SK-N-SH treated with all-trans-retinoic acid at 6 μM for 48 hours (cell line): ENCODE measurements at regions not wholly inside any gene's neighbourhood (a gene's known extent, or its start where the extent isn't known, plus 50 kb on each side); places are given as distances from the start of the nearest gene placed in this dataset.

Source experiments
- ARNTL ChIP-seq: fragments of 450-650 bp; formaldehyde crosslinking; IDR thresholded peaks from 2 replicates; pipeline ENCODE4 v1.5.0; 2020; ENCODE audit warnings: low read depth, mild to moderate bottlenecking, moderate library complexity, borderline replicate concordance
- BACH2 ChIP-seq: fragments of 250-450 bp; sonication (Bioruptor Pico); IDR thresholded peaks from 2 replicates; pipeline ENCODE4 v1.9.0; 2021; ENCODE audit warnings: mild to moderate bottlenecking, borderline replicate concordance
- CREB5 ChIP-seq: fragments of 250-450 bp; sonication (Bioruptor Pico); IDR thresholded peaks from 2 replicates; pipeline ENCODE4 v1.5.1; 2020; ENCODE audit warnings: low read depth, mild to moderate bottlenecking, moderate library complexity
- GLIS3 ChIP-seq: fragments of 250-450 bp; sonication (Bioruptor Pico); IDR thresholded peaks from 2 replicates; pipeline ENCODE4 v1.5.0; 2020; ENCODE audit warnings: mild to moderate bottlenecking, moderate library complexity
- OSR1 ChIP-seq: fragments of 250-450 bp; sonication (Bioruptor Pico); IDR thresholded peaks from 2 replicates; pipeline ENCODE4 v1.8.0; 2022; ENCODE audit warnings: moderate library complexity, mild to moderate bottlenecking, inconsistent platforms
- RARB ChIP-seq: fragments of 250-450 bp; sonication (Bioruptor Pico); IDR thresholded peaks from 2 replicates; pipeline ENCODE4 v1.8.0; 2021; ENCODE audit warnings: mild to moderate bottlenecking, moderate library complexity
- SNAI2 ChIP-seq: fragments of 250-450 bp; sonication (Bioruptor Pico); IDR thresholded peaks from 2 replicates; pipeline ENCODE4 v1.5.0; 2020; ENCODE audit warnings: mild to moderate bottlenecking, moderate library complexity
- TOX ChIP-seq: fragments of 250-450 bp; sonication (Bioruptor Pico); IDR thresholded peaks from 2 replicates; pipeline ENCODE4 v1.8.0; 2021; ENCODE audit warnings: mild to moderate bottlenecking, moderate library complexity, borderline replicate concordance
- TSHZ2 ChIP-seq: fragments of 250-450 bp; sonication (Bioruptor Pico); IDR thresholded peaks from 2 replicates; pipeline ENCODE4 v1.5.0; 2020; ENCODE audit warnings: mild to moderate bottlenecking, moderate library complexity
- ZFP3 ChIP-seq: fragments of 250-450 bp; sonication (Bioruptor Pico); IDR thresholded peaks from 2 replicates; pipeline ENCODE4 v1.5.0; 2020; ENCODE audit warnings: mild to moderate bottlenecking, moderate library complexity
- ZFP30 ChIP-seq: fragments of 450-650 bp; formaldehyde crosslinking; IDR thresholded peaks from 2 replicates; pipeline ENCODE4 v1.5.0; 2022; ENCODE audit warnings: mild to moderate bottlenecking, moderate library complexity
- ZNF70 ChIP-seq: fragments of 450-650 bp; formaldehyde crosslinking; IDR thresholded peaks from 2 replicates; pipeline ENCODE4 v1.5.0; 2020; ENCODE audit warnings: mild to moderate bottlenecking, moderate library complexity
- ZNF8 ChIP-seq: fragments of 450-650 bp; formaldehyde crosslinking; IDR thresholded peaks from 2 replicates; pipeline ENCODE4 v1.5.0; 2020; ENCODE audit warnings: mild to moderate bottlenecking, moderate library complexity
- TF ChIP-seq, protein P1 (sequence below): fragments of 250-450 bp; sonication (Bioruptor Pico); IDR thresholded peaks from 2 replicates; pipeline ENCODE4 v1.8.0; 2020; ENCODE audit warnings: mild to moderate bottlenecking, moderate library complexity, borderline replicate concordance

- no peak for TF ChIP-seq ARNTL (CRISPR knock-in tag)
- no peak for TF ChIP-seq ZNF8 (CRISPR knock-in tag)
- no peak for TF ChIP-seq CREB5 (CRISPR knock-in tag)
- TF ChIP-seq TSHZ2 (CRISPR knock-in tag) = no peak
- TF ChIP-seq GLIS3 = no peak
- no peak for TF ChIP-seq ZFP3 (CRISPR knock-in tag)
- no peak for TF ChIP-seq ZNF70 (CRISPR knock-in tag)
- no peak for TF ChIP-seq ZFP30 (CRISPR knock-in tag)
- no peak for TF ChIP-seq TOX (CRISPR knock-in tag)
- TF ChIP-seq OSR1 (CRISPR knock-in tag) = no peak
- TF ChIP-seq SNAI2 (CRISPR knock-in tag) = no peak
- TF ChIP-seq, protein P1, sequence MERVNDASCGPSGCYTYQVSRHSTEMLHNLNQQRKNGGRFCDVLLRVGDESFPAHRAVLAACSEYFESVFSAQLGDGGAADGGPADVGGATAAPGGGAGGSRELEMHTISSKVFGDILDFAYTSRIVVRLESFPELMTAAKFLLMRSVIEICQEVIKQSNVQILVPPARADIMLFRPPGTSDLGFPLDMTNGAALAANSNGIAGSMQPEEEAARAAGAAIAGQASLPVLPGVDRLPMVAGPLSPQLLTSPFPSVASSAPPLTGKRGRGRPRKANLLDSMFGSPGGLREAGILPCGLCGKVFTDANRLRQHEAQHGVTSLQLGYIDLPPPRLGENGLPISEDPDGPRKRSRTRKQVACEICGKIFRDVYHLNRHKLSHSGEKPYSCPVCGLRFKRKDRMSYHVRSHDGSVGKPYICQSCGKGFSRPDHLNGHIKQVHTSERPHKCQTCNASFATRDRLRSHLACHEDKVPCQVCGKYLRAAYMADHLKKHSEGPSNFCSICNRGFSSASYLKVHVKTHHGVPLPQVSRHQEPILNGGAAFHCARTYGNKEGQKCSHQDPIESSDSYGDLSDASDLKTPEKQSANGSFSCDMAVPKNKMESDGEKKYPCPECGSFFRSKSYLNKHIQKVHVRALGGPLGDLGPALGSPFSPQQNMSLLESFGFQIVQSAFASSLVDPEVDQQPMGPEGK (CRISPR knock-in tag) = no peak
- no peak for TF ChIP-seq RARB
- no peak for TF ChIP-seq BACH2 (CRISPR knock-in tag)
Measured at GRCh38 chr6:169997187-169997929, 245.9 kb downstream of the ERMARD start.
